ENCODE measurements at regions not wholly inside any gene's neighbourhood (a gene's known extent, or its start where the extent isn't known, plus 50 kb on each side); places are given as distances from the start of the nearest gene placed in this dataset.
"Not testable (repeated sequence)": the region's sequence is repeated elsewhere in the genome, so short reads cannot be mapped to it uniquely, and the experiment has no call there.

GRCh38 chr18:39238981-39239660 is 1673.5 kb upstream of the CELF4 start:
- no peak overlapping the region for H3K27ac ChIP-seq
- no peak for TF ChIP-seq CTCF (conservative IDR thresholded peaks at IDR 0.05)

- H3K27ac ChIP-seq = no peak overlapping the region
- TF ChIP-seq CTCF (conservative IDR thresholded peaks at IDR 0.05) = no peak
These were observed 1669.6 kb upstream of the CELF4 start for GRCh38 chr18:39235118-39235719.

GRCh38 chr18:39232937-39233336 is 1667.3 kb upstream of the CELF4 start:
- H3K27ac ChIP-seq = no peak overlapping the region
- no peak for TF ChIP-seq CTCF (conservative IDR thresholded peaks at IDR 0.05)

- H3K27ac ChIP-seq = no peak overlapping the region
- TF ChIP-seq CTCF (conservative IDR thresholded peaks at IDR 0.05) = no peak
These were observed 1666.9 kb upstream of the CELF4 start for GRCh38 chr18:39232490-39232889.

- TF ChIP-seq CTCF (conservative IDR thresholded peaks at IDR 0.05) = no peak
- no peak overlapping the region for H3K27ac ChIP-seq
These were observed 1664.6 kb upstream of the CELF4 start for GRCh38 chr18:39230086-39230803.

GRCh38 chr18:39227769-39228168 is 1662.2 kb upstream of the CELF4 start:
- H3K27ac ChIP-seq = not testable (repeated sequence)

- no peak overlapping the region for H3K27ac ChIP-seq
- no peak for TF ChIP-seq CTCF (conservative IDR thresholded peaks at IDR 0.05)
These were observed 1659.8 kb upstream of the CELF4 start for GRCh38 chr18:39225373-39225772.

GRCh38 chr18:39223283-39223682 is 1657.7 kb upstream of the CELF4 start:
- TF ChIP-seq CTCF (conservative IDR thresholded peaks at IDR 0.05) = no peak
- H3K27ac ChIP-seq = no peak overlapping the region

All from VCaP (cell line).